KG1 (cell line): ENCODE measurements at regions not wholly inside any gene's neighbourhood (a gene's known extent, or its start where the extent isn't known, plus 50 kb on each side); places are given as distances from the start of the nearest gene placed in this dataset.

Experiments
- DNase-seq: peaks from one replicate; lab custom pipeline; 2025; lab: John Stamatoyannopoulos, UW

DNA sequence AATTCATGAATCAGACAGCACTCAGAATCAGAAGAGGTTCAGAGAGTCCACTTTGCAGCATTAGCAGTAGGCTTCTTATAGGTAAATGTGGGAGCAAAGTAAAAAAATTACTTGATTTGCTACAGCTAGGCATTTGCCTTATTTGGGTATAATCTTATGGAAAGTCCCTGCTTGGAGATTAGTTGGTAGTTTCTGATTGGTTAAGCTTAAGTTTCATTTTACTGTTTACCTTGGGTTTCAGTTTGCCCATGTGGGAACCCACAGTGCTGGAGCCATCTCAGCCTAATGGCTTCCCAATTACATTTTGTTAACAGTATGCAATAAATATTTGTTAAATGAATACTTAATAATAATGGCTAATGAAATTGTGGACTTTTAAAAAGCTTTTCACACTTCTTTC, 311.0 kb upstream of the FLRT2 start:
- no peak for DNase-seq

DNA sequence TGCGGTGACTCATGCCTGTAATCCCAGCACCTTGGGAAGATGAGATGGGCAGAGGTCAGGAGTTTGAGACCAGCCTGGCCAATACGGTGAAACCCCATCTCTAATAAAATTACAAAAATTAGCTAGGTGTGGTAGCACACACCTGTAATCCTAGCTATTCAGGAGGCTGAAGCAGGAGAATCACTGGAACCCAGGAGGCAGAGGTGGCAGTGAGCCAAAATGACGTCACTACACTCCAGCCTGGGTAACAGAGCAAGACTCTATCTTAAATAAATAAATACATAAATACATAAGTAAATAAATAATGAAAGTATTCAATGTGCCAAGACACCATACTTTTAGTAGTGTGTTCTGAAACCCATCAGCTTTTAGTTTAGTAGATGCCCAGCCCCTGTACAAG, 308.1 kb upstream of the FLRT2 start:
- DNase-seq: no peak

DNA sequence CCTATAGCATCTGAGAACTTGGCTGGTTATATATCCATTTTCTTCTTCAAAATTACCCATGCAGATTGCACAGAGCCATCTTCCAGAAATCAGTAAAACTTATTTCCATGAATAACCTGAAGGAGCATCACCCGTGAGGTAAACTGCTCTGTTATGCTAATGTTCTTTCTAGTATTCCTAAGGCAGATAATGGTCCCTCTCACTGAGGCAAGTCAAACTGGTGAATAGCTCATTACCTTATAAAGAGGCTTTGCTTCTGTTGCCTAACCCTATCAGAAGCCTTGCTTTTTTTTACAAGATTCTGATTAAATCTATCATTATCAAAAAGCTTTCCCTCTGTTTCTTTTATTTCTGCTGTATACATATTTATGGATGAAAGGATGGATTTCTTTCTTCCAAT, 307.6 kb upstream of the FLRT2 start:
- DNase-seq: no peak

DNA sequence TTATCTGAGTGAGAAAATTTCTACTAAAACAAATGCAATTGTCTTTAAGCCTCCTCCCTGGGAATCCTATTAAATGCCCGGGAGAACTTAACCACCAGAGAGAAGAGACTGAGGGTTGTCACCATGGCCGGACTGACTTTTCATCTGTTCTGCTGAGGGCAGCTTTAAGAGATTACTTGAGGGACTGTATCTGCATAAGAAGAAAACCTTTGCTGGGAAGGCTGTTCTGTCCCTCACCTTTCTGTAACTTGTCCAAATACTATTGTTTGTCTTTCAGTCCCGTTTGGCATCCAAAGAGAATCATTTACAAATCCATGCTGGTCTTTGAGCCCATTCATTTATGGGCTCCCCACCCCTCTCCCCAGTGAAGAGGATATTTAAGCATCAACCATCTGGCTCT, 306.3 kb upstream of the FLRT2 start:
- DNase-seq: no peak

- no peak for DNase-seq
Observed at GRCh38 chr14:85224241-85224640, 305.7 kb upstream of the FLRT2 start.

DNA sequence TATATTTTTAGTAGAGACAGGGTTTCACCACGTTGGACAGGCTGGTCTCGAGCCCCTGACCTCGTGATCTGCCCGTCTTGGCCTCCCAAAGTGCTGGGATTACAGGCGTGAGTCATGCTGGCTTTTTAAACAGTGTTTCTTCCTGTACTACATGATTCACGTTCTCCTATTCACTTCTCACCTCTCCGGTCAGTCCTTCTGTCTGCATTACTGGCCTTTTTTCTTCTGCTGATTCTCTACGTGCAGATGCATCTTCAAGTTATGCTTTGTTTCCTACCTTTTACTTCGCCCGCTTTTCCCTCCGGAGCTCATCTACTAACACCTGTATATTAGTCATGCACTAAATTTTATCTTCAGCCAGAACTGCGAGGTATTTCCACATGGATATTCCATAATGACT, 296.2 kb upstream of the FLRT2 start:
- no peak for DNase-seq

- DNase-seq: no peak
Observed at GRCh38 chr14:85234156-85235025, 295.6 kb upstream of the FLRT2 start.

DNA sequence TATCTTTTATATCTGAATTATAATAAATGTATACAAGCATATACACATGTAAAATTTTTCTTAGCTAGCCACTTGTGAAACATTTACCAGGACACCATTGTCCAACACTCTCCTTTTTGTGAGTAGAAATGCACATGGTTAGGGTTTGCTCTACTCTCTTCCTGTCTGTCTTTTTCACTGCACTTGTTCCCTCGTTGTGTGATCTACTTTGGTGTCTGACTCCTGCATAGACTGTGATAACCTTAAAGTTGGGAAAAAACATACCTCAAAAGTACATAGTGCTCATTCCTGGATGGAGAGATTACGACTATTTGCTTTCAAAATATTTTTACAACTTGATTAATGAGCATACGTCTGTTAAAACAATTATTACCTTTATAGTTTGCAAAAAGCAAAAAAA, 294.1 kb upstream of the FLRT2 start:
- no peak for DNase-seq

- DNase-seq: no peak
Observed at GRCh38 chr14:85236296-85236695, 293.6 kb upstream of the FLRT2 start.

DNA sequence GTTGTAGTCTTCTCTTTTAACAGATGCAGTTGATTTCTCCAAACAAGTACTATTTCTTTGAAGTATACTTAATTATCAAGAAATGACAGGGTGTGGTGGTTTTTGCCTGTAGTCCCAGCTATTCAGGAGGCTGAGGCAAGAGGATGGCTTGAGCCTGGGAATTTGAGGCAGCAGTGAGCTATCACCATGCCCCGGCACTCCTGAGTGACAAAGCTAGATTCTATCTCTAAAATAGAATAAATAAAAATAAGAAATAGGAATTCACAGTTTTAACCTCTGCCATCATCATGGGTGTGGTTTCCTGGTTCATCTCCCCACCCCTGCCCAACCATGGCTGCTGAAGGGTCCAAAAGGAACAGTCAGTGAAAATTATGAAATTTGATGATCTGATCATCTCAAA, 290.2 kb upstream of the FLRT2 start:
- no peak for DNase-seq

DNA sequence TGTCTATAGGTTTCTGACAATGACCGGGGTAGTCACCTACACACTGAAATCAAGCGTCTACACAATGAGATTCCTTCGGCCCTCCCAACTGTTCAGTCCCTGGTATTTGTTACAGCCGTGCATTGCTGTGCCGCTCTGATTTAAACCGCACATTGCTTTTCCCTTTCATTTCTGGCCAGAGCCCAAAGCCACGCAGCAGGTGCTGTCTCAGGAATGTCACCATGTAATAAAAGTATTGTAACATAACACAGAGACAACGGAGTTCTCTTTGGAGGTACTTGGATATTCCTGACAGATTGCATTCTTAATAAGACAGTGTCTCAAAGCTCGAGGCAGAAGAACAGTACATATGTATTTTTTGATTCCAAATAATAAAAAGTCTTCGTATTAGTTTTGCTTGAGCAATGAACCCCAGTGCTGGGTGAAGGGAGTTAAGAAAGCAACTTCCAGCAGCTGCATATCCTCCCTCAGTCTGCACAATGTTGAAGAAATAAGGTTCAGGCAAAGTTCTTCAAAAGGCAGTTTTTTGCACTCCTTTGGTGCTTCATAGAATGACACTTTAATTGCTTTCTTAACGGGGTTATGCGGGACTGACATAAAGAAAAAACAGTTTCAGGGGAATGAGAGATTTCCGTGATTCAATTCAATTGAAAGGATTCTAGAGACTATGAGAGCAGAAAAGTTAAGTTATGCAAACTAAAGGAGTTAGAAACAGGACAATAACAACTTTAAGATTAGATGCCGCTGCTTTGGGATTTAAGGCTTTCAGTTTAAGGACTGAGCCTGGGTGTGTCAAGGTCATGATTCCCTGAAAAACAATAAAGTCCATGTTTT, 288.7 kb upstream of the FLRT2 start:
- no peak for DNase-seq

GRCh38 chr14:85242666-85243065, 287.3 kb upstream of the FLRT2 start:
- DNase-seq: no peak

- DNase-seq: no peak
Observed at GRCh38 chr14:85243321-85243720, 286.6 kb upstream of the FLRT2 start.

GRCh38 chr14:85247071-85247470, 282.9 kb upstream of the FLRT2 start:
- no peak for DNase-seq

- DNase-seq: no peak
Observed at GRCh38 chr14:85248881-85249635, 280.9 kb upstream of the FLRT2 start.

DNA sequence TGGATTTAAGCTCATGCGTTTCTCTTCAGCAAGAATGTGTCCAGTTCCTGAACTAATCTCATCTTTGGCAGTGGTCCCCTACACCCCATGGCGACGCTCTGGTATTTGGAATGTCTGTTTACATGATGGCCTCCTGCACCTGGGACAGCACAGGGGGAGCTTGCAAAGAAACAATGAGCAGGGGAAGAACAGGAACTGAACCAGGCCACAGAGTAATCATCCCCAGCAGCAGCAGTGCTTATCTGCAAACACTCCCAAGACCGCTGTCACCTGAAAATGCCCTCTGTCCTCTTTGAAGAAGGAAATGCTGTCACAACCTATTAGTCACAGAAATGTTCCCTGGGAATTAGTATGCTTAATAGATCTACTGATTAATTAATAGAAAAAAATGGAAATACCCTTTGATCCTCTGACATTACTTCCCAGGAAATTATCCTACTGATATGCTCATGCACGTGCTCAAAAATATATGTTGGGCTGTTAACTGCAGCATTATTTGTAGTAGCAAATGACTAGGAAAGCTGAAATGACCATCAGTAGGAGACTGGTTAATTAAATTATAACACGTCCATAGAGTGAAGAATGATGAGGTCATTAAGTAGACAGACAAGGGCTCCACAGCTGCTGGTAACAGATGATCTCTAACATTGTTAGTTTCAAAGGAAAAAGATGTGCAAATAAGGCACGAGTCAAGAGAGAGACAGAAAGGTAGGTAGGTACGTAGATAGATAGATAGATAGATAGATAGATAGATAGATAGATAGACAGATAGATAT, 279.3 kb upstream of the FLRT2 start:
- DNase-seq: no peak

DNA sequence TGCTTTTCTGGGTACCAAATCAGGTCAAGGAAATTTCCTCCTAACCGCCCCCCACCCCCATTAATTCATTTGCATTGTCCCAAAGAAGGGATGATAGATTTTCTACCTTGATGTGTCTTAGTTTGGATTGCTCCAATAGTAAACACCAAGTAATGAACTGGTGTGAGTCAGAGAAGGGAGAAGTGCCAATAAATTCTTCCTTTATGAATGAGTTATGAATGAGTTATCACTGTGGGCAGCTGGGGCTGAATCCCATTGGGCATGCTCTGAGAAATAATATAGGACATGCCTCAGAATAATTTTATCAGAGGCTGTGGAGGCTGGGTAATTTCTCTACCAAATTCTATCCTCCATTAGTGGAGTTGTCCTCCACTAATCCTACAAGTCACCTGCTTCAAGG, 277.9 kb upstream of the FLRT2 start:
- DNase-seq: no peak

- DNase-seq: no peak
Observed at GRCh38 chr14:85254711-85255110, 275.2 kb upstream of the FLRT2 start.

GRCh38 chr14:85257287-85257686, 272.7 kb upstream of the FLRT2 start:
- no peak for DNase-seq

- no peak for DNase-seq
Observed at GRCh38 chr14:85263916-85264675, 265.8 kb upstream of the FLRT2 start.

GRCh38 chr14:85273099-85273677, 256.8 kb upstream of the FLRT2 start:
- DNase-seq: no peak
